NCI-H748 (cell line): ENCODE measurements at regions not wholly inside any gene's neighbourhood (a gene's known extent, or its start where the extent isn't known, plus 50 kb on each side); places are given as distances from the start of the nearest gene placed in this dataset.
A peak's percentile ranks its signal among the peaks of the same experiment; 100 is the strongest.

Source experiments
- DNase-seq: peaks from one replicate; lab custom pipeline; 2025; ENCODE audit not compliant: unreplicated experiment; lab: John Stamatoyannopoulos, UW

GRCh38 chr6:153272201-153272980, 141.3 kb upstream of the RGS17 start:
- DNase-seq, result no peak

- DNase-seq, result no peak
Observed at GRCh38 chr6:153263489-153263888, 132.4 kb upstream of the RGS17 start.

GRCh38 chr6:153251326-153251725, 120.2 kb upstream of the RGS17 start:
- no peak for DNase-seq

GRCh38 chr6:153237670-153238069, 106.6 kb upstream of the RGS17 start:
- no peak for DNase-seq

- DNase-seq, result peak; percentile 74
Observed at GRCh38 chr6:153231048-153231646, 100.1 kb upstream of the RGS17 start.

GRCh38 chr6:153218184-153218792, 87.2 kb upstream of the RGS17 start:
- DNase-seq, result no peak

GRCh38 chr6:153216789-153217188, 85.7 kb upstream of the RGS17 start:
- DNase-seq, result no peak

GRCh38 chr6:153215242-153215641, 84.2 kb upstream of the RGS17 start:
- DNase-seq, result peak; percentile 18

- no peak for DNase-seq
Observed at GRCh38 chr6:153214436-153214835, 83.4 kb upstream of the RGS17 start.

- DNase-seq, result no peak
Observed at GRCh38 chr6:153210083-153210482, 79.0 kb upstream of the RGS17 start.

GRCh38 chr6:153208706-153209105, 77.6 kb upstream of the RGS17 start:
- DNase-seq, result peak; percentile 62

- no peak for DNase-seq
Observed at GRCh38 chr6:153207617-153208016, 76.5 kb upstream of the RGS17 start.

GRCh38 chr6:153207006-153207405, 75.9 kb upstream of the RGS17 start:
- no peak for DNase-seq

- no peak for DNase-seq
Observed at GRCh38 chr6:153192943-153193885, 62.1 kb upstream of the RGS17 start.

- DNase-seq, result no peak
Observed at GRCh38 chr6:153183925-153184324, 52.8 kb upstream of the RGS17 start.
